ENCODE measurements at regions not wholly inside any gene's neighbourhood (a gene's known extent, or its start where the extent isn't known, plus 50 kb on each side); places are given as distances from the start of the nearest gene placed in this dataset.
"Not testable (repeated sequence)": the region's sequence is repeated elsewhere in the genome, so short reads cannot be mapped to it uniquely, and the experiment has no call there.

DNA sequence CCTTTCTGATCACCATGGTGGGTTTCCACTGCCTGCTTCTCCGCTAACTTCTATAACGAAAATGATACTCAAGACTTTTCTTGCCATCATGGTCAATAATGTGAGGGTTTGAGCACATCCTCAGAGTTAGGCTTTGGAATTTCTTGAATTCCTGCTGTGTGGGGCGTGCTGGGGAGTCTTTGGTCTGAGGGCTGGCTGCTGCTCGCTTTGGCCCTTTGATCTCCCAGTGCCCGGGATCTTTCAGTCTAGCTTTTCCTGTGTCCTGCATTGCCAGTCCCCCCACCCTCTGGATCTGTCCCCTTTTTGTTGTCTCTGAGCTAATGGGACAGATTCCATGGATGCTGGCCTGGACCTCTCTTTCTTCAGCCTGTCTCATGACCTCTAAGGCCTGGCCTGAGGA lies 182.6 kb downstream of the NPIPA7 start:
- not testable (repeated sequence) for DNase-seq (ENCODE audit: low read depth in 3 of 3)

DNA sequence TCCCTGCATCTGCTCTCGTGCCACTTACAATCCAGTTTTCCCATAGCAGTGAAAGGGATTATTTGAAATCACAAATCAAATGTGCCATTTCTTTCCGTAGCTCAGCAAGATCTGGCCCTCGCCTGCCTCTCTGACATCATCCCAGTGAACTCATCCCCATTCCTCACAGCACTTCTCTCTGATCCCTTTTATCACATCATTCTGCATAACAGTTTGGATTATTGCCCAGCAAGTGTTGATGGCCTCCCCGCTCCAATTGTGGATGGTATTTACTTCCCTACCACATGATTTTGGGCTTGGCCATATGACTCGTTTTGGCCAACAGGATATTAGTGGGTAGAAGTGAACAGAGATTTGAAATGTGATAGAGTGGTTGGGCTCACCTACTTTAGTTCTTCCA lies 185.0 kb downstream of the NPIPA7 start:
- DNase-seq (ENCODE audit: low read depth in 3 of 3), result not testable (repeated sequence)

- DNase-seq (ENCODE audit: low read depth in 3 of 3), result not testable (repeated sequence)
These were observed 186.4 kb downstream of the NPIPA7 start for GRCh38 chr16:16565326-16565725.

DNA sequence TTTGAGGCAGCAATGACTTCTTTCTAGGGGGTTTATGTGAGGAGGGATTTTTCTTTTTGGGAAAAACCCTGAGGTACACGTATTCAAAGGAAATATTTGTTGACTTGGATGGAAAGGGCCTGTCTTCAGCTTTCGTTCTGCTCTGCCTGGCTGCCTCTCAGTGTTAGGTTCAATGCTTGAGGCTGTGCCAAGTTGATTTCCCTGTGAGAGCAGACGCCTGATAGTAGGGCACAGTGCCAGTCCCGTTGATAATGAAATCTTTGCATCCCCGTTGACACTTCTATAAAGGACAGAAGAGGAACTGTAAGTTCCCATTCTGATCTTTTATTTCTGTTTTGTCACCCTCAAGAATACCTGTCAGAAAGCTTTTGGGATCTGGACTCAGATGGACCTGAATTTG lies 191.1 kb downstream of the NPIPA7 start:
- not testable (repeated sequence) for DNase-seq (ENCODE audit: low read depth in 3 of 3)

- not testable (repeated sequence) for DNase-seq (ENCODE audit: low read depth in 3 of 3)
These were observed 191.9 kb downstream of the NPIPA7 start for GRCh38 chr16:16570874-16571273.

DNA sequence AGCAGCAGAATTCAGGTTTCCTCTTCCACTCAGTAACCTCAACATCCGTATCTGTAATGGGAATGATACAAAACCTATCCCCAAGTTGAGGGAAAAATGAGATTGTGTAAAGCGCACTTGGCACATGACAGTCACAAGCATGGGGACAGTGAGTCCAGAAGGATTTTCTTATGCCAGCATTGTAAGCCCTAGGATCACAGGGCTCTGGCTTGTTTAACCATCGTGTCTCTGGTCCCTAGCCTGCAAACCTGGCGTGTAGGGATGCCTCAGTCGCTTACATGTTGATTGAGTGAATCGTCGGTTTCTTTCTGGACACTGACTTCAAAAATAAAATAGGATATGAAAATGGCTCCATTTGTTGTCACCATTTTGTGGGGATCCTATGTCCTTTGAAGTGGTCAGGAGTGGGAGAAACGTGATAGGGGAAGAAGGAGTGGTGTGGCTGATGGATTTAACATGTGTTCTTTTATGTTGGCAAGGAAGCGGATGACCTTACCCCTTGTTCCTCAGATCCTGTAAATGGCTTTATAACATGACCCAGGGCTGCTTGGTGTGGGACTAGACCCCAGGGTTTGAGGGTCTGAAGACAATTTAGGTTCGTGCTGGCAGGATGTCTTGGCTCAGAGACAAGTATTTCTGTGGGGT lies 193.3 kb downstream of the NPIPA7 start:
- DNase-seq (ENCODE audit: low read depth in 3 of 3), result not testable (repeated sequence)

DNA sequence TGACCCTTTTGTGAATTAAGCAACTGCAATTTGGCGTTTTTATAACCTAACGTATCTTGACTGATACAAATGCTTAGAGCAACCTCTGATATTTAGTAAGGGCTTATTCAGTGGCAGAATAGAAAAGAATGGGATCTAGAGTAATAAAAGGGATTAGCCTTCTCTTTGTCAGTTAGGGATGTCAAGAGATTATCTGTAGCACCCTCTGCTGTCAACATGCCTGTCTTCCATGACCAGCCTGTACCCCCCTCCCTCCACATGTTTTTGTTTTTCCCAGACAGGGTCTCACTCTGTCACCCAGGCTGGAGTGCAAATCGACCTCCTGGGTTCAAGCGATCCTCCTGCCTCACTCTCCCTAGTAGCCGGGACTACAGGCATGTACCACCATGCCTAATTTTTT lies 198.1 kb downstream of the NPIPA7 start:
- DNase-seq (ENCODE audit: low read depth in 3 of 3), result not testable (repeated sequence)

DNA sequence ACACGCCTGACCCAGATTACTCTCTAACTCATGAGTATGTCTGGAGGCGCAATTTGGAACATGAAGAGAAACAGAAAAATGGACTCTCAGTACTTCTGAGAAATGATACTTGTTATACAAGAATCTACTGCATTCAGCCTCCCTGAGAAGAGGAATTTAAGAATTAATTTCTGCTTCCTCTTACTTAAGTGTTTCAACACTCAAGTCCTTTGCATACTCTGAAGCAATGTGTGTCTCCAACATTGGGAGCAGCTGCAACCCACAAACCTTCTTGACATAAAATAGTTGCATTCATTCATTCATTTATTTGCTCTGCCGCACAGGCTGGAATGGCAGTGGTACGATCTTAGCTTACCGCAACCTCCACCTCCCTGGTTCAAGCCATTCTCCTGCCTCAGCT lies 199.8 kb downstream of the NPIPA7 start:
- no peak for DNase-seq (ENCODE audit: low read depth in 3 of 3)

- DNase-seq (ENCODE audit: low read depth in 3 of 3), result not testable (repeated sequence)
These were observed 204.0 kb downstream of the NPIPA7 start for GRCh38 chr16:16582916-16583315.

DNA sequence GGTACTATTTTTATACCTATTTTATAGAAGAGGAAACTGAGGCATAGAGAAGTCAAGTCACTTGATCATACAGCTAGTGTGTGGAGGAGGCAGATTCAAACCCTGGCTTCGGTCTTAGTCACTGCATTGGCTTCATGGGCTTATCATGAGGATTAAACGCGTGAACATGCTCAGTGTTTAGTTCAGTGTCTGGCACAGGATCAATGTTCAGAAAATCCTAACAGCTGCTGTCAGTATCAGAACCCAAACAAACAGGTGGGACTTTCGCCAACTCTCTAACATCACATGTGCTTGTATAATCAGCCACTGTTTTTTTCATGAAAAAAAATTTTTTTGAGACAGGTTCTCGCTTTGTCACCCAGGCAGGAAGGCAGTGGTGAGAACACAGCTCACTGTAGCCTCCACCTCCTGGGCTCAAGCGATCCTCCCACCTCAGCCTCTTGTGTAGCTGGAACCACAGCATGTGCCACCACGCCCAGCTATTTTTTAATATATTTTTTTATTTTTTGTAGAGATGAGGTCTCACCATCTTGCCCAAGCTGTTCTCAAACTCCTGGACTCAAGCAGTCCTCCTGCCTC lies 207.2 kb downstream of the NPIPA7 start:
- DNase-seq (ENCODE audit: low read depth in 3 of 3), result not testable (repeated sequence)

GRCh38 chr16:16586969-16587368 lies 208.0 kb downstream of the NPIPA7 start:
- DNase-seq (ENCODE audit: low read depth in 3 of 3), result not testable (repeated sequence)

DNA sequence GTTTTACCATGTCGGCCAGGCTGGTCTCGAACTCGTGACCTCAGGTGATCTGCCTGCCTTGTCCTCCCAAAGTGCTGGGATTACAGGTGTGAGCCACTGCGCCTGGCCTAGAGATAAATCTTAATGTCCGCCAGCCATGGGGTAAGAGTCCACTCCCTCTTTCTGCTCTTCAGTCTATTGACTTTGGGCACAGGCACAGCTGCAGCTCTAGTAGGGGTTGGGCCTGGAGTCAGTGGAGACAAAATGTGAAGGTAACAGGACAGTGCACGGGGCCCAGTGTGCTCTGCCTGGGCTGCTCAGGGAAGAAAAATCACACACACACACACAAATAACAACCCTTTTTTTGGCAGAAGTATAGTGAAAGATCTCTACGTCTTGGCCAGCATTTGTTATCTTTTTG lies 209.5 kb downstream of the NPIPA7 start:
- not testable (repeated sequence) for DNase-seq (ENCODE audit: low read depth in 3 of 3)

- DNase-seq (ENCODE audit: low read depth in 3 of 3), result not testable (repeated sequence)
These were observed 211.8 kb downstream of the NPIPA7 start for GRCh38 chr16:16590654-16591318.

DNA sequence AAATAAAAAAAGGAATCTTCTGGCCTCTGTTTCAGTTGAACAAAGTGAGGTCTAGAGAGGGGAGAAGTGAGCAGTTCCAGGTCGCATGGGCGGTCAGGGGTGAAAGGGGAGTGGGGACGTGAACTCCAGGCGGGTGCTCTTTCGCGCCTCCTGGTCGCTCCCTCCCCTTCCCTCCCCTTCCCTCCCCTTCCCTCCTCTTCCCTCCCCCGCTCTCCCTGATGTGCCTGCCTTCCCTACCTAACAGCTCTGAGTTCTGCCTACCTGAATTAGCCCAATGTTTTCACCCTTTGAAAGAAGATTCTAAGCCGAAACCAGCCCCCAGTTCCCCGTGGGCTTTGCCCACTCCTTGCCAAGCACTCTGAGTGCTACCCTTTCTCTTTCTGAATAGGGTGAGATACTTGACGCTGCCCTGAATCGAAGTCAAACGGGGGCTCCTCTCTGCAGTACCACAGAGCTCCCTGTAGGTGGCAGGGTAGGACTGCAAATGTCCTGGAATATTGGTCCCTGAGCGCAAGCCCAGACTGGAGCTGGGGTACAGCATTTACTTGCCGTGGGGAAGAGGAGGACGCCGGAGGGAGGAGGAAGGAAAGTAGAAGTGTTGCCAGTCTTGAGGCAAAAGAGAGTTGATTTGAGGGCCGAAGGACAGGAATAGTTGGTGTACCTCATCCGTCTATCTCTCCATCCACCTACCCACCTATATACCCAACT lies 214.4 kb downstream of the NPIPA7 start:
- DNase-seq (ENCODE audit: low read depth in 3 of 3), result peak in 2 of 3 experiments; percentile 24 to 44

- not testable (repeated sequence) for DNase-seq (ENCODE audit: low read depth in 3 of 3)
These were observed 216.2 kb downstream of the NPIPA7 start for GRCh38 chr16:16595029-16595718.

GRCh38 chr16:16601239-16601638 lies 222.3 kb downstream of the NPIPA7 start:
- not testable (repeated sequence) for DNase-seq (ENCODE audit: low read depth in 3 of 3)

GRCh38 chr16:16607401-16608082 lies 228.6 kb downstream of the NPIPA7 start:
- DNase-seq (ENCODE audit: low read depth in 3 of 3), result not testable (repeated sequence)

DNA sequence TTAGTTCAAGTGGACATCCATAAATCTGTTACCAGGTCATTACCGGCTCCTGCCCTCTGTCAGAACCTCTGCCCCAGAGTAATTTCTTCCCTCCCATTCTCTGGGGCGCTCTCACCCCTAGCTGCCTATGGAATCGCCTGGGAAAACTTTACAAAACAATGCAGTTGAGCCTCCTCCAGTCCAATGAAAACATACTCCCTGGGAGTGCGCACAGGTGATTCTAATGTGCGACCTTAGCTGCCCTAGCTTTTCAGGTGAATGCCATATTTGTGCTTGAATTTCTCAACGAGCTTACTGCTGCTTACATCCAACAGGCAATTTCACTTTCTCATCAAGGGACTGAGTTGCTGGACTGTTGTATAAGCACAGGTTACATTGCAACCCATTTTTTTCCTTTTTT lies 230.7 kb downstream of the NPIPA7 start:
- not testable (repeated sequence) for DNase-seq (ENCODE audit: low read depth in 3 of 3)

DNA sequence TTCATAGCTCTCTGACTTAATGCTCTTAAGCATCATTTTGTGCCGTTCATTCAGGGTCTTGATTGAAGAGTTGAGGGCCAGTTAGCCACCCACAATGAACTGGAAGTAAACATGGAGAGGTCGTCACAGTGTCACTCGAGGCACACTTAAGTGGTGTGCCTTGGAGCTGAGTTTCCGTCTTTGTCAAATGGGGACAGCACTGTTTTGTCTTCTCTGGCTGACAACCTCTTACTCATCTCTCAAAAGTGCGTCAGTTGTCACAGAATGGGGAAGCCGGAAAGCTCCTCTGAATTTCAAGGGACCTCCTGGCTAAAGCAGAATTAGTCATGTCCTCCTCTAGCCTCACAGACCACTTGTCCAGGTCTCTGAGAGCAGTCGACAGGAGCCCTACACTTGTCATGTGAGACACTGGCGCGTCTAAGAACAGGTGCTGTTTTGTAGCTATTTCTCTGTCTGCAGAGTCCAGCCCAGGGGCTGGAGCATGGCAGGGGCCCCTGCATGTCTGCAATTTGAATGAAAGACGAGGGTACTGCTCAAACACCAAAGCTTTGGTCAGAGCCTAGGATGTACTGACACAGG lies 231.5 kb downstream of the NPIPA7 start:
- DNase-seq (ENCODE audit: low read depth in 3 of 3), result not testable (repeated sequence)

DNA sequence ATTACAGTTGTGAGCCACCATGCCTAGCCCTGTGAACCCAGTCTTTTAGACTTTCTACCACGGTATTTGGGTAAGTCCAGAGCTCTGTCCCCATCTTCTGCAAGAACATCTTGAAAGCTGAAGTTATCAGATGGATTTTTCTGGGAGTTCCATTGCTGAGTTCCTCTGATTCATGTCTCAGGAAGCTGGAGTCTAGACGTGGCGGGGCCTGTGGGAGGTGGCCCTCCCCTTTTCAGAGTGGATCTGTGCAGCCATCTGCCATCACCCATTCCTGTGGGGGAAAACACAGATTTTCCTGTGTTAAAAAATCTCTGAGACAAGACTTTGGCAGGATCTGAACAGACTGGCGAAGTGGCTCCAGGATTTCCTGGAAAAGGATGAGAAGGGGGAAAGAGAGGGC lies 234.3 kb downstream of the NPIPA7 start:
- not testable (repeated sequence) for DNase-seq (ENCODE audit: low read depth in 3 of 3)

DNA sequence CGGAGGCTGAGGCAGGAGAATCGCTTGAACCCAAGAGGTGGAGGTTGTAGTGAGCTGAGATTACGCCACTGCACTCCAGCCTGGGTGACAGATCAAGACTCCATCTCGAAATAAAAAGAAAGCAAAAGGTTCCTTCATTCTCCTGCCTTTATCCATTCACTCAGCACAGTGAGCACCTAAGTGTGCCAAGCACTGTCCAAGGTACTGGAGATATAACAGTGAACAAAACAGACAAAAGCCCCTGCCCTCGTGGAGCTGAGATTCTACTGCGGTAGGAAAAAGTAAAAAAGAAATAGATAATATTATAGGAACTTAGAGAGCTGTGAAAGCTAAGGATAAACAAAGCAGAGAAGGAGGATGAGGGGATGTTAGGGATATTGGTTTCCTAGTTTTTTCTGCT lies 235.5 kb downstream of the NPIPA7 start:
- DNase-seq (ENCODE audit: low read depth in 3 of 3), result not testable (repeated sequence)

Measured in stimulated activated CD4-positive, alpha-beta T cell treated with anti-CD3 and anti-CD28 coated beads, TNF-alpha, amount 100 ng/mL, for 24 hours (primary cell).